T-helper 2 cell treated with Interferon-gamma antibody and Interleukin-4, amounts not matched to agents 100 ng/mL and 5 ng/mL, for 36 hours (primary cell): ENCODE measurements at regions not wholly inside any gene's neighbourhood (a gene's known extent, or its start where the extent isn't known, plus 50 kb on each side); places are given as distances from the start of the nearest gene placed in this dataset.

ENCODE experiments used
- intact Hi-C: fragments of 100-400 bp; cut with micrococcal nuclease; formaldehyde crosslinking; loops from one replicate; pipeline ENCODE4 v1.15.1; 2023

GRCh38 chr4:114512595-114513295 is 85.9 kb upstream of the UGT8 start:
- intact Hi-C loops = no loop called here

GRCh38 chr4:114519368-114519767 is 79.2 kb upstream of the UGT8 start:
- intact Hi-C loops = no loop called here

GRCh38 chr4:114527170-114527569 is 71.4 kb upstream of the UGT8 start:
- intact Hi-C loops = no loop called here

DNA sequence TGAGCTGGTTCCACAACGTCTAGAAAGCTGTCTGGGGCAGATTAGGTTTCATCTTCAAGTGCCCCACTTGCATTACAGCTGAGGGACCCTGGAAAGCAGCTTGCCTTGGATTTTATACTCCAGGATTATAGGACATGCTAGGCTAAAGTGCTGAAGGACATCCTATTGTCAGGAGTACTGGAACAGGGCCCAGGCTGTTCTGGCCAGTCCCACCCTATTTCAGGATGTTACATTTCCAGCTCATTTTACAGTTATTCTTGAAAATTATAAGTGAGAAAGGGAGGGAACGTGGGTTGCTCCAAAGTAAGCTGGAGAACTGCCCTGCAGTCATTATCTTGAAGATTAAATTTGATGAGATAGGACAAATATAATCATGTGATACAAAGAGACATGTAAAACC is 71.0 kb upstream of the UGT8 start:
- intact Hi-C loops = no loop called here

DNA sequence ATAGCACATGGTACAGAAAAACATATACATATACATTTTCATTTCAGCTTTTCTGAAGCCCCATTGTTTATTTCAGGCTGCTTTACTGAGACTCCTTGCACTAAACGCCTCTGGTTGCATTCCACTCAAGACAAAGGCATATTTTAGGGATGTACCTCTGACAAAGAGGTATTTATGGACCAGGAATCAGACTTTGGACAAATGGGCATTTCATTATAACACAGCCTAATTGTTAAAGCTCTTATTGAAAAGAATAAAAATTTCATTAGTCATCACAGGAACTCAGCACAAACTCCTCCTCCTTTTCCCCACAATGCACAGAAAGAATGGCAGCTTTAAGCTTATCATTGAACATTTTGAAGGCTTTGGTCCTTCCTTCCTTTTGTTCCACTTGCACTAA is 62.9 kb upstream of the UGT8 start:
- intact Hi-C loops = no loop called here

DNA sequence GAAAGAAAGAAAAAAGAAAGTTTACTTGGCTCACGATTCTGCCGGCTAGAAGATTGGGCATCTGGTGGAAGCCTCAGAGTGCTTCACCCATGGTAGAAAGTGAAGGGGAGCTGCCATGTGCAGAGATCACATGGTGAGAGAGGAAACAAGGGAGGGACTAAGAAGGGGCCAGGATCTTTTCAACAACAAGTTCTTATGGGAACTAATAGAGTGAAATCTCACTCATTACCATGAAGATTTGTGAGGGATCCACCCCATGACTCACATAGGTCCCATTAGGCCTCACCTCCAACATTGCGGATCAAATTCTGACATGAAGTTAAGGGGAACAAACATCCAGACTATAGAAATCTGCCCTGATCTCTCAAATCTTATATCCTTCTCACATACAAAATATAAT is 61.3 kb upstream of the UGT8 start:
- intact Hi-C loops = no loop called here

GRCh38 chr4:114538012-114538617 is 60.5 kb upstream of the UGT8 start:
- intact Hi-C loops = no loop called here

- intact Hi-C loops = no loop called here
These were observed 58.6 kb upstream of the UGT8 start for GRCh38 chr4:114539985-114540384.

DNA sequence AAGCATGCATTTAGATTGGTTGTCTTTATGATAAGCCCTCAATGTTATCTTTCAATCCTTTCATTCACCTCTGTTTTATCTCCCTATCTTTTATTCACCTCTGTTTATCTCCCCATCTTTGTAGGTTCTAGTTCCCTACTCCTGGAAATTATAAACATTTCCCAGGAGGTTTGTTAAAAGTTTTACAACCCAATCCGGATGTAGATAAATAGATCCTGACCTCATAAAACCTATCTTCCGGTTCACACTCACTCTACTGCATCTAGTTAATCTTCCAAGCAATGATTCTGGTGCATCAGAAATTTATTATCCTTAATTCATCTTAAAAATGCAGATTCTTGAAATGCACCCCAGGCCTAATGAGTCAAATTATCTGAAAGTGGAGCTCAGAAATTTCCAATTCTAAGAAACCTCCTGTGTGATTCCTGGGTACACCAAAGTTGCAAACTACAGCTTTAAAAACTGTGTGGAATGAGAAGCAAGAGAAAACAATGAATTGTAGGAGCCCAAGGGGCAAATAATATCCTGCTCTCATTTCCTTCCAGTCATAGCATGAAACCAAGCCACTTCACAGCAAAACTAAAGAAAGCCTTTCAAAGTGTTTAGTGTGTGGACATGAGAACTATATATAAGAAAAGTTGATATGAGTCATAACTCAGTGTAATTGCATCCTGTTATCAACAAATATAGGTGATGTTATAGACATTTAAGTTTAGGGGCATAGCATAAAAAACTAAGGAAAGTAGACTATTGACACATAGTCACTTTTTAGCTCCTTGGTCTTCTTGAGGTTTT is 51.1 kb upstream of the UGT8 start:
- intact Hi-C loops = no loop called here
